SK-N-SH treated with all-trans-retinoic acid at 6 μM for 48 hours (cell line): ENCODE measurements at regions not wholly inside any gene's neighbourhood (a gene's known extent, or its start where the extent isn't known, plus 50 kb on each side); places are given as distances from the start of the nearest gene placed in this dataset.

ENCODE experiments used
- ESRRG ChIP-seq: fragments of 250-450 bp; sonication (Bioruptor Pico); IDR thresholded peaks from 2 replicates; pipeline ENCODE4 v1.6.1; 2021; ENCODE audit warnings: mild to moderate bottlenecking
- ISL1 ChIP-seq: fragments of 250-450 bp; sonication (Bioruptor Pico); IDR thresholded peaks from 2 replicates; pipeline ENCODE4 v2.1.2; 2022; ENCODE audit warnings: mild to moderate bottlenecking, moderate library complexity
- OSR1 ChIP-seq: fragments of 250-450 bp; sonication (Bioruptor Pico); IDR thresholded peaks from 2 replicates; pipeline ENCODE4 v1.8.0; 2022; ENCODE audit warnings: moderate library complexity, mild to moderate bottlenecking, inconsistent platforms
- RARB ChIP-seq: fragments of 250-450 bp; sonication (Bioruptor Pico); IDR thresholded peaks from 2 replicates; pipeline ENCODE4 v1.8.0; 2021; ENCODE audit warnings: mild to moderate bottlenecking, moderate library complexity
- SNAI2 ChIP-seq: fragments of 250-450 bp; sonication (Bioruptor Pico); IDR thresholded peaks from 2 replicates; pipeline ENCODE4 v1.5.0; 2020; ENCODE audit warnings: mild to moderate bottlenecking, moderate library complexity
- ZC3H10 ChIP-seq: fragments of 250-450 bp; sonication (Bioruptor Pico); IDR thresholded peaks from 2 replicates; pipeline ENCODE4 v1.5.1; 2021; ENCODE audit warnings: mild to moderate bottlenecking, moderate library complexity
- ZFP3 ChIP-seq: fragments of 250-450 bp; sonication (Bioruptor Pico); IDR thresholded peaks from 2 replicates; pipeline ENCODE4 v1.5.0; 2020; ENCODE audit warnings: mild to moderate bottlenecking, moderate library complexity
- ZNF8 ChIP-seq: fragments of 450-650 bp; formaldehyde crosslinking; IDR thresholded peaks from 2 replicates; pipeline ENCODE4 v1.5.0; 2020; ENCODE audit warnings: mild to moderate bottlenecking, moderate library complexity
- TF ChIP-seq, protein P1 (sequence below): fragments of 250-450 bp; sonication (Bioruptor Pico); IDR thresholded peaks from 2 replicates; pipeline ENCODE4 v1.5.0; 2020; ENCODE audit warnings: mild to moderate bottlenecking, moderate library complexity
- TF ChIP-seq, protein P2 (sequence below): fragments of 250-450 bp; sonication (Bioruptor Pico); IDR thresholded peaks from 2 replicates; pipeline ENCODE4 v1.5.1; 2021; ENCODE audit warnings: mild to moderate bottlenecking, moderate library complexity
- TF ChIP-seq, protein P3 (sequence below): fragments of 250-450 bp; sonication (Bioruptor Pico); IDR thresholded peaks from 2 replicates; pipeline ENCODE4 v1.8.0; 2020; ENCODE audit warnings: mild to moderate bottlenecking, moderate library complexity, borderline replicate concordance
- TF ChIP-seq, protein P4 (sequence below): fragments of 250-450 bp; sonication (Bioruptor Pico); IDR thresholded peaks from 2 replicates; pipeline ENCODE4 v1.5.1; 2020; ENCODE audit warnings: low read depth, mild to moderate bottlenecking, moderate library complexity

DNA sequence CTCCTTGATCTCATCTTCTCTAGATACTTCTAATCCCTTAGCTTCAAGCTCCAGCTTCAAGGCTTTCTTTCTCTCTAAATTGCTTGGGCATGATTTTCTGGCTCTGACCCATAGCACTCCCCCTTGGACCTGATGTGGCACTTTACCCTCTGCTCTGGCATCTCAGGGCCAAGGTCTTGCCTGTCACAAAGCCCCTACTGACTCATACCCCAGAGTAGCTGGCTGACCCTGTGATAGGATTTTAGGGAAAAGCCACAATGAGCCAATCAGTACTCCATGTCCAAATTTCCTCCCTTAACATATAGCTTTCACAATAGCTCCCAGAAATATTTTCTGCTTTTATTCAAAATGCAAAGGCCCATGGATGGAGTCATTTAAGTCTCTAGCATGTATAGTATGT, 488.7 kb upstream of the SPRED2 start:
- TF ChIP-seq ZFP3 (CRISPR knock-in tag) (no peak), SNAI2 (CRISPR knock-in tag) (no peak), ESRRG (no peak), RARB (CRISPR knock-in tag) (no peak), ISL1 (CRISPR knock-in tag) (no peak), OSR1 (CRISPR knock-in tag) (no peak), ZC3H10 (CRISPR knock-in tag) (no peak), ZNF8 (no peak)
- TF ChIP-seq, protein P1, sequence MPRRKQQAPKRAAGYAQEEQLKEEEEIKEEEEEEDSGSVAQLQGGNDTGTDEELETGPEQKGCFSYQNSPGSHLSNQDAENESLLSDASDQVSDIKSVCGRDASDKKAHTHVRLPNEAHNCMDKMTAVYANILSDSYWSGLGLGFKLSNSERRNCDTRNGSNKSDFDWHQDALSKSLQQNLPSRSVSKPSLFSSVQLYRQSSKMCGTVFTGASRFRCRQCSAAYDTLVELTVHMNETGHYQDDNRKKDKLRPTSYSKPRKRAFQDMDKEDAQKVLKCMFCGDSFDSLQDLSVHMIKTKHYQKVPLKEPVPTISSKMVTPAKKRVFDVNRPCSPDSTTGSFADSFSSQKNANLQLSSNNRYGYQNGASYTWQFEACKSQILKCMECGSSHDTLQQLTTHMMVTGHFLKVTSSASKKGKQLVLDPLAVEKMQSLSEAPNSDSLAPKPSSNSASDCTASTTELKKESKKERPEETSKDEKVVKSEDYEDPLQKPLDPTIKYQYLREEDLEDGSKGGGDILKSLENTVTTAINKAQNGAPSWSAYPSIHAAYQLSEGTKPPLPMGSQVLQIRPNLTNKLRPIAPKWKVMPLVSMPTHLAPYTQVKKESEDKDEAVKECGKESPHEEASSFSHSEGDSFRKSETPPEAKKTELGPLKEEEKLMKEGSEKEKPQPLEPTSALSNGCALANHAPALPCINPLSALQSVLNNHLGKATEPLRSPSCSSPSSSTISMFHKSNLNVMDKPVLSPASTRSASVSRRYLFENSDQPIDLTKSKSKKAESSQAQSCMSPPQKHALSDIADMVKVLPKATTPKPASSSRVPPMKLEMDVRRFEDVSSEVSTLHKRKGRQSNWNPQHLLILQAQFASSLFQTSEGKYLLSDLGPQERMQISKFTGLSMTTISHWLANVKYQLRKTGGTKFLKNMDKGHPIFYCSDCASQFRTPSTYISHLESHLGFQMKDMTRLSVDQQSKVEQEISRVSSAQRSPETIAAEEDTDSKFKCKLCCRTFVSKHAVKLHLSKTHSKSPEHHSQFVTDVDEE: no peak
- TF ChIP-seq, protein P2, sequence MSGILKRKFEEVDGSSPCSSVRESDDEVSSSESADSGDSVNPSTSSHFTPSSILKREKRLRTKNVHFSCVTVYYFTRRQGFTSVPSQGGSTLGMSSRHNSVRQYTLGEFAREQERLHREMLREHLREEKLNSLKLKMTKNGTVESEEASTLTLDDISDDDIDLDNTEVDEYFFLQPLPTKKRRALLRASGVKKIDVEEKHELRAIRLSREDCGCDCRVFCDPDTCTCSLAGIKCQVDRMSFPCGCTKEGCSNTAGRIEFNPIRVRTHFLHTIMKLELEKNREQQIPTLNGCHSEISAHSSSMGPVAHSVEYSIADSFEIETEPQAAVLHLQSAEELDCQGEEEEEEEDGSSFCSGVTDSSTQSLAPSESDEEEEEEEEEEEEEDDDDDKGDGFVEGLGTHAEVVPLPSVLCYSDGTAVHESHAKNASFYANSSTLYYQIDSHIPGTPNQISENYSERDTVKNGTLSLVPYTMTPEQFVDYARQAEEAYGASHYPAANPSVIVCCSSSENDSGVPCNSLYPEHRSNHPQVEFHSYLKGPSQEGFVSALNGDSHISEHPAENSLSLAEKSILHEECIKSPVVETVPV (CRISPR knock-in tag): no peak
- TF ChIP-seq, protein P3, sequence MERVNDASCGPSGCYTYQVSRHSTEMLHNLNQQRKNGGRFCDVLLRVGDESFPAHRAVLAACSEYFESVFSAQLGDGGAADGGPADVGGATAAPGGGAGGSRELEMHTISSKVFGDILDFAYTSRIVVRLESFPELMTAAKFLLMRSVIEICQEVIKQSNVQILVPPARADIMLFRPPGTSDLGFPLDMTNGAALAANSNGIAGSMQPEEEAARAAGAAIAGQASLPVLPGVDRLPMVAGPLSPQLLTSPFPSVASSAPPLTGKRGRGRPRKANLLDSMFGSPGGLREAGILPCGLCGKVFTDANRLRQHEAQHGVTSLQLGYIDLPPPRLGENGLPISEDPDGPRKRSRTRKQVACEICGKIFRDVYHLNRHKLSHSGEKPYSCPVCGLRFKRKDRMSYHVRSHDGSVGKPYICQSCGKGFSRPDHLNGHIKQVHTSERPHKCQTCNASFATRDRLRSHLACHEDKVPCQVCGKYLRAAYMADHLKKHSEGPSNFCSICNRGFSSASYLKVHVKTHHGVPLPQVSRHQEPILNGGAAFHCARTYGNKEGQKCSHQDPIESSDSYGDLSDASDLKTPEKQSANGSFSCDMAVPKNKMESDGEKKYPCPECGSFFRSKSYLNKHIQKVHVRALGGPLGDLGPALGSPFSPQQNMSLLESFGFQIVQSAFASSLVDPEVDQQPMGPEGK: no peak
- TF ChIP-seq, protein P4, sequence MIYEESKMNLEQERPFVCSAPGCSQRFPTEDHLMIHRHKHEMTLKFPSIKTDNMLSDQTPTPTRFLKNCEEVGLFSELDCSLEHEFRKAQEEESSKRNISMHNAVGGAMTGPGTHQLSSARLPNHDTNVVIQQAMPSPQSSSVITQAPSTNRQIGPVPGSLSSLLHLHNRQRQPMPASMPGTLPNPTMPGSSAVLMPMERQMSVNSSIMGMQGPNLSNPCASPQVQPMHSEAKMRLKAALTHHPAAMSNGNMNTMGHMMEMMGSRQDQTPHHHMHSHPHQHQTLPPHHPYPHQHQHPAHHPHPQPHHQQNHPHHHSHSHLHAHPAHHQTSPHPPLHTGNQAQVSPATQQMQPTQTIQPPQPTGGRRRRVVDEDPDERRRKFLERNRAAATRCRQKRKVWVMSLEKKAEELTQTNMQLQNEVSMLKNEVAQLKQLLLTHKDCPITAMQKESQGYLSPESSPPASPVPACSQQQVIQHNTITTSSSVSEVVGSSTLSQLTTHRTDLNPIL (CRISPR knock-in tag): no peak
